GM23338 (cell line): ENCODE measurements at regions not wholly inside any gene's neighbourhood (a gene's known extent, or its start where the extent isn't known, plus 50 kb on each side); places are given as distances from the start of the nearest gene placed in this dataset.

Experiments used
- ATAC-seq: fragments of 200-7000 bp; cut with Tn5 transposase; 3 replicates; pipeline ENCODE4 v1.9.1; 2020
- DNase-seq: peaks from one replicate; pipeline ENCODE4 v3.0.0-alpha.2; 2015; ENCODE audit warnings: low spot score
- H2AFZ ChIP-seq: fragments of 200-600 bp; sonication (generic); 2 replicates; pipeline ENCODE4 v1.8.0; 2016; ENCODE audit warnings: antibody characterized with exemption, mild to moderate bottlenecking, moderate library complexity
- H3F3A ChIP-seq: fragments of 200-600 bp; sonication (generic); replicated peaks from 2 replicates; pipeline ENCODE4 v1.8.0; 2017; ENCODE audit warnings: antibody characterized with exemption, mixed run types, low read depth
- H3K27ac ChIP-seq: fragments of 200-600 bp; sonication (generic); 2 replicates; pipeline ENCODE4 v1.6.1; 2016; ENCODE audit warnings: low read depth
- H3K27me3 ChIP-seq: fragments of 200-600 bp; sonication (generic); 2 replicates; pipeline ENCODE4 v1.8.0; 2016; ENCODE audit warnings: mild to moderate bottlenecking, mixed run types, moderate library complexity; ENCODE audit not compliant: insufficient read depth
- H3K36me3 ChIP-seq: fragments of 200-600 bp; sonication (generic); 2 replicates; pipeline ENCODE4 v1.8.0; 2016; ENCODE audit warnings: mild to moderate bottlenecking; ENCODE audit not compliant: insufficient read depth
- H3K4me1 ChIP-seq: fragments of 200-600 bp; sonication (generic); 2 replicates; pipeline ENCODE4 v1.8.0; 2016; ENCODE audit warnings: mild to moderate bottlenecking, moderate library complexity; ENCODE audit not compliant: insufficient read depth
- H3K4me2 ChIP-seq: fragments of 200-600 bp; sonication (generic); 2 replicates; pipeline ENCODE4 v1.7.1; 2017; ENCODE audit warnings: mixed run types
- H3K4me3 ChIP-seq: fragments of 200-600 bp; sonication (generic); 2 replicates; pipeline ENCODE4 v1.6.1; 2016; ENCODE audit warnings: mixed run types
- H3K79me2 ChIP-seq: fragments of 200-600 bp; sonication (generic); replicated peaks from 2 replicates; pipeline ENCODE4 v1.8.0; 2017; ENCODE audit warnings: mild to moderate bottlenecking; ENCODE audit not compliant: insufficient read depth
- H3K9me2 ChIP-seq: fragments of 200-600 bp; sonication (generic); 2 replicates; pipeline ENCODE4 v1.8.0; 2017; ENCODE audit not compliant: insufficient read depth
- H4K20me1 ChIP-seq: fragments of 200-600 bp; sonication (generic); replicated peaks from 2 replicates; pipeline ENCODE4 v1.8.0; 2017; ENCODE audit warnings: mild to moderate bottlenecking; ENCODE audit not compliant: insufficient read depth
- H3K27ac Mint-ChIP-seq: 2 replicates; pipeline ENCODE4 v1.8.0; 2020; ENCODE audit warnings: inconsistent platforms, mild to moderate bottlenecking, moderate library complexity, mixed read lengths
- H3K27me3 Mint-ChIP-seq: 3 replicates; pipeline ENCODE4 v1.8.0; 2022; ENCODE audit warnings: low read depth, mild to moderate bottlenecking, moderate library complexity, mixed read lengths, inconsistent platforms; ENCODE audit not compliant: insufficient read depth, poor library complexity
- H3K36me3 Mint-ChIP-seq: 3 replicates; pipeline ENCODE4 v1.8.0; 2021; ENCODE audit warnings: low read depth, mild to moderate bottlenecking, inconsistent platforms, moderate library complexity, mixed read lengths
- H3K4me1 Mint-ChIP-seq: 3 replicates; pipeline ENCODE4 v1.8.0; 2020; ENCODE audit warnings: mild to moderate bottlenecking, inconsistent platforms, mixed read lengths
- H3K4me3 Mint-ChIP-seq: 3 replicates; pipeline ENCODE4 v1.8.0; 2021; ENCODE audit warnings: moderate library complexity, mild to moderate bottlenecking, inconsistent platforms, mixed read lengths
- H3K9me3 Mint-ChIP-seq: 3 replicates; pipeline ENCODE4 v1.8.0; 2020; ENCODE audit warnings: moderate library complexity, mild to moderate bottlenecking, inconsistent platforms, mixed read lengths
- CTCF ChIP-seq, 2 experiments: fragments of 200-600 bp in 1 of 2; sonication (generic) in 1 of 2; conservative IDR thresholded peaks; 2 replicates each; pipeline versions ENCODE4 v1.5.1 to v1.6.1; 2016 to 2017; ENCODE audit warnings: antibody characterized with exemption in 2 of 2, low read depth in 2 of 2, mild to moderate bottlenecking in 2 of 2, moderate library complexity in 1 of 2
- JUNB ChIP-seq: IDR thresholded peaks from one replicate; pipeline ENCODE4 v1.6.1; 2016; ENCODE audit warnings: antibody characterized with exemption; ENCODE audit not compliant: unreplicated experiment
- STAT1 ChIP-seq: IDR thresholded peaks from one replicate; pipeline ENCODE4 v1.6.1; 2016; ENCODE audit warnings: antibody characterized with exemption; ENCODE audit not compliant: unreplicated experiment
- ZNF114 ChIP-seq: fragments of 250-450 bp; sonication (Bioruptor Pico); IDR thresholded peaks from 2 replicates; pipeline ENCODE4 v1.5.0; 2020; ENCODE audit warnings: mild to moderate bottlenecking, moderate library complexity
- ZNF331 ChIP-seq: fragments of 250-450 bp; sonication (Bioruptor Pico); IDR thresholded peaks from 2 replicates; pipeline ENCODE4 v1.5.0; 2020; ENCODE audit warnings: low read depth, mild to moderate bottlenecking, moderate library complexity
- ZNF462 ChIP-seq: fragments of 250-450 bp; sonication (Bioruptor Pico); IDR thresholded peaks from 2 replicates; pipeline ENCODE4 v1.5.0; 2020; ENCODE audit warnings: mild to moderate bottlenecking, moderate library complexity

- no peaks in the 10 kb centered on the region for H3K9me3 Mint-ChIP-seq
- Histone ChIP-seq H3K27me3 (no peaks in the 10 kb centered on the region), H3K4me2 (no peak overlapping the region), H2AFZ (no peak overlapping the region), H3K9me2 (no peaks in the 10 kb centered on the region), H3K4me3 (no peak overlapping the region), H3K36me3 (no peaks in the 10 kb centered on the region), H3K27ac (no peak overlapping the region), H3F3A (no peaks in the 10 kb centered on the region), H4K20me1 (no peaks in the 10 kb centered on the region), H3K79me2 (no peaks in the 10 kb centered on the region), H3K4me1 (no peaks in the 10 kb centered on the region)
- no peaks in the 10 kb centered on the region for H3K36me3 Mint-ChIP-seq
- ATAC-seq = no peak
- H3K27me3 Mint-ChIP-seq = peaks cover 2% of the 10 kb centered on the region
- no peak overlapping the region for H3K4me3 Mint-ChIP-seq
- no peak for TF ChIP-seq ZNF331 (CRISPR knock-in tag)
- TF ChIP-seq CTCF (conservative IDR thresholded peaks at IDR 0.05; ENCODE audit: low read depth in 2 of 2) = no peak
- TF ChIP-seq STAT1 = no peak
- no peak for TF ChIP-seq JUNB
- TF ChIP-seq ZNF114 (CRISPR knock-in tag) = no peak
- H3K4me1 Mint-ChIP-seq = peaks cover 9% of the 10 kb centered on the region; the same call in 2 of the 3 replicates
- H3K27ac Mint-ChIP-seq = no peak overlapping the region
- no peak for DNase-seq
Measured at GRCh38 chr4:122044501-122044900, 92.6 kb upstream of the TRPC3 start.

- Histone ChIP-seq H3F3A (no peaks in the 10 kb centered on the region), H2AFZ (no peak overlapping the region), H3K79me2 (no peaks in the 10 kb centered on the region), H3K4me2 (no peak overlapping the region), H3K36me3 (no peaks in the 10 kb centered on the region), H3K4me3 (no peak overlapping the region), H3K4me1 (no peaks in the 10 kb centered on the region), H4K20me1 (no peaks in the 10 kb centered on the region), H3K27ac (no peak overlapping the region), H3K9me2 (no peaks in the 10 kb centered on the region), H3K27me3 (no peaks in the 10 kb centered on the region)
- Mint-ChIP-seq H3K27me3 (no peaks in the 10 kb centered on the region), H3K9me3 (no peaks in the 10 kb centered on the region), H3K4me1 (peaks cover 9% of the 10 kb centered on the region; the same call in 2 of the 3 replicates), H3K4me3 (no peak overlapping the region), H3K27ac (no peak overlapping the region; the same call in 1 of the 2 replicates), H3K36me3 (no peaks in the 10 kb centered on the region)
- ATAC-seq (no peak), DNase-seq (no peak)
- no peak for TF ChIP-seq ZNF462 (CRISPR knock-in tag)
Measured at GRCh38 chr4:122041312-122041711, 89.5 kb upstream of the TRPC3 start.
